ENCODE measurements at regions not wholly inside any gene's neighbourhood (a gene's known extent, or its start where the extent isn't known, plus 50 kb on each side); places are given as distances from the start of the nearest gene placed in this dataset.
A peak's percentile ranks its signal among the peaks of the same experiment; 100 is the strongest.
"Not testable (repeated sequence)": the region's sequence is repeated elsewhere in the genome, so short reads cannot be mapped to it uniquely, and the experiment has no call there.

DNA sequence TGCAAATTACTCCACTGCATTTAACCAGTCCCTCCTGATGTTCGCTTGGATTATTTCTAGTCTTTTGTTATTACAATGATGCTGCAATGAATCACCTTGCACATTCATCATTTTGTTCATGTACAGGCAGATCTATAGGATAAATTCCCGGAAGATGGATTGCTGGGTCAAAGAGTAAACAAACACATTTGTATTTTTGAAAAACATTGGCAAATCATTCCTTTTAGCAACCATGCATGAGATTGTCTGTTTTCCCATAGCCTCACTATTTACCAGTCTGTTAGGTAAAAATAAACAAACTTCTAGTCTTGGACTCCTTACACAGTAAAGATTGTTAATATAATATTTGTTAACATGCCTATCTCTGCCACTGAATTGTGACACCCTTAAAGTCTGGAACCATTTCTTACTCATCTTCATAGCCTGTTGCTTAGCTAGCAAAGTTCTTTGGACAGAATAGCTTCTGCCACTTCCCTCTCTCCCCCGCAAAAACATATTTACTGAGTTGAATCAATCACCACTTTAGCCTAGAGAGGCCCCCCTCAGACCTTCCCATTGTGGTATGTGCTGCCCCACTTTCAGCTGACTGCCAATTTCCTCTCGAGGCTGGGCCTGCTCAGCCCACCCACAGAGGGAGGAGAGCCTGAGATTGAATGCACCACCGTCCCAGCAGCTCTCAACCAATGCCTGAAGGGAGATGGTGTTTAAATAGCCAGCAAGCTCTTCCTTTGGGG, 108.4 kb upstream of the ATXN3L start:
- DNase-seq (ENCODE audit: low read depth) = peak; percentile 45

DNA sequence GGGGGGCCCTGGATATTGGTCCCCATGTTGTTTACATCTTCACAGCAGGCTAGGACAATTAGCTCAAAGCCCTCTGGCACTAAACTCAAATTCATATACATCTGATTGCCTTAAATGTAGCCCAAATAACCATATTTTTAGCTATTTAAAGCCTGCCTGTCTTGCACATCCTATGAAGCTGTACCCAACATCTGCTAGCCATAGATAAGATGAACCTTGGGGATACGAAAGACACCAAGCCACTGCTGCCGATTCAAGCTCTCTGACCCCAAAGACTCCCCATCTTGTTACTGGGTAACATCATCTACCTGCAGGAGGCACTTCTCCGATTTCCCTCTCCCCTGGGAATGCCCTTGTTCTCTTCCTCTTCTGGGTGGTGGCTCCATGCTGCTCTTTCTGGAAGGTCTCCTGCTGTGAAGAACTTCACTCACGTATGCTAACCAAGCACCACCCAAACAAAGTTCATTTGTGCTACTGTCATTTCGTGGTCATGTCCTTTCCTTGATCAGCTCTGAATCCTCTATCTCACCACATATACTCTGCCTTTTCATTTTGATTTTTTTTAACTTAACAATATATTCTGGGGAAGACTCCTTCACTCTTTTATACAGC, 107.7 kb upstream of the ATXN3L start:
- no peak for DNase-seq (ENCODE audit: low read depth)

DNA sequence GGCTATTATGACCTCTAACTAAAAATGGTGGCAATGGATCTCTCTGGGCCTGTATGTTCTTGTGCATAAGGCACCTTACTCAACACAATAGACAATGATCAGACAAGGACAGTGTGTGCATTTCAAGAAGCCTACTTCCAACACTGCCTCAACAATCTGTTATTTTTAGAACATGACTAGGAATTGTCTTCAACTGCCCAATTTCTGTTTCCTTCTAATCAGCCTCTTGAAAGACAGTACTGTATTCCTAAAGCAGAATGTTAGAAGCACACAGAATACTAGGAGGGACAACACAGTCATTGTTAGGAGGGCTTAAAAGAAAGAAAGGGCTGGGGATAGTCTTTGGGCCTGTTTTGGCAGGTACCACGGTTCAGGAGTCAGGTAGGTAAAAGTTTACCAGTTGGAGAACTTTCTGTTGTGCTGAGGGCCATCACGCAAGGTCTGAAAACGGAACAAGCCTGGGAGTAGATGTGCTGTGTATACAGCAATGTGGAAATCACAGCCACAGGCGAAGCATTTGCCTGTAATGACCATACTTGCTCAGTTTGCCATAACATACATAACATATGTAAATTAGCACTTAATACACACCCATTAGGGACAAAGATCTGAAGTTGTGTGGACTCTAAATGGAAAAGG, 100.8 kb upstream of the ATXN3L start:
- no peak for DNase-seq (ENCODE audit: low read depth)

DNA sequence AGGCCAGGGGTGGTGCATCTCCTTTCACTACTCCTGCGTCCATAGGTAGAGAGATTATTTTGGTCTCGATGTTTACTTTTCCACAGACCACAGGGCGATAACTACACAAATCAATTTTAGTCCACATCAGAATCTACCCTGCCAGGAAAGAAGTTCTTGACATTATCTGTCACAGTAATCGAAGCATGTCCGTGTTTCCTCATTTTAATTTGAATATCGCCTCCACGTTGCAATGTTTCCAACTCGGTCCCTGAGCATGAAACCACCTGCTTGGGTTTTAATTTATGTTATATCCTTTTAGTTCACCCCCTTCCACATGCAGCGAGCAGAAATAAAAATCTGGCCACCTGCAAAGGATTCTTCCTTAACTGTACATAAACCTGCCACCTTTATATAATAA, 100.1 kb upstream of the ATXN3L start:
- DNase-seq (ENCODE audit: low read depth) = no peak

DNA sequence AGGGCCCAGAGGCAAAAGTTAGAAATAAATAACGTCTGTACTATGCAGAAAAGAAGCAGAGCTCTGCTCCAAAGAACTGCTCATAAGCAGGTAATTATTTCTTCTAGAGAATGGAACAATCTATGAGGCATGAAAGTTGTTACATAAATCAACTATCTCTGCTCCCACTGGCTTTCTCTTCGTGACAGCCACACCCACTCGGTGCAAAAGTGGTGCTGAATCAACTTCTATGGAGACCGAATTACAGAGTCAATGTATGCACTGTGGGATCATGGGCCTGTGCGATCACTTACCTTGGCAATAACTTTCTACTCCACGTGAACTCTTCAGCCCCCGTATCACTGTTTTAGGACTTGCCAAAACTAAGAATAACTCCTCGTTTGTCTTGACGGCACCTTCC, 99.4 kb upstream of the ATXN3L start:
- no peak for DNase-seq (ENCODE audit: low read depth)

DNA sequence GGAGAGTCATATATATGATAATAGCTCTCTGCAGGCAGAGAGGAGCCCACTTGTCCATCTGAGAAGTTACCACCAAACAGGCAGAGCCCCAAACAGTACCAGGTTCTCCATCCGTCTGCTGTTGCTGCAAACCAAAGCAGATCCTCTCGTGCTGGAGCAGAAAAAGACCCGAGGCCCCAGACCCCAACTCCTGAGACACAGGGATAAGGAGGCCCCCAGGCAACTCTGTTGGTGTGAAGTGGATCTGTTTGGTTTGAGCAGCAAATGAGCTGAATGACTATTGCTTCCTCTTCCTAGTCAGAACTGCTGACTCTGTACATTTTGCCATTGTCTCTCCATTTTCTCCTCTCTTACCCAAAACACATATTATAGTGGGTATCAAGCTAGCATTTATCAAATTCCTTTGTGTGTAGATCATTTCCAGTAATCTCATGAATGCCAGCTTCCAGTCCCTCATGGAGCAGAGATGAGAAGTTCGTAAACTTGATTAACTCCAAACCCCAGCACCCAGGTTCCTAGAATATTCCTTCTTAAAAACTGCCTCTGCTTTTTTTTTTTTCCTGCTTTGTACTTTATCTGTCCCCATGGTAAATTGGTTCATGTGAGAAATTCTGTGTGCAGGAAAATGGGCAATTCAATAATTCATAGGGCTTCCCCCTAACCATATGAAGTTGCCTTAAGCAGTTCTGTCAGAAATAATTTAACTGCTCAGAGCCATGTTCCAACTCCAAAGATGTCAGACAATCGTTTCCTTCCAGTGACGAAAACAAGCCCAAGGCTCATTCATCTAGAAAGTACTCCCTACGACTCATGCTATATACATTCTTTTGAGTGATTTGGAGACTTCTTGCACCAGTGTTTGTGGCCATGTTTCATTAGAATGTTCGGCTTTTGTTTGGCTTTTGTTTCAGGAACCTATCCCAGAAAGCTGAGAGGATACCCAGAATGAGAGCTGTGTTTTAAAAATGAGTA, 98.6 kb upstream of the ATXN3L start:
- peak; percentile 59 for DNase-seq (ENCODE audit: low read depth)

DNA sequence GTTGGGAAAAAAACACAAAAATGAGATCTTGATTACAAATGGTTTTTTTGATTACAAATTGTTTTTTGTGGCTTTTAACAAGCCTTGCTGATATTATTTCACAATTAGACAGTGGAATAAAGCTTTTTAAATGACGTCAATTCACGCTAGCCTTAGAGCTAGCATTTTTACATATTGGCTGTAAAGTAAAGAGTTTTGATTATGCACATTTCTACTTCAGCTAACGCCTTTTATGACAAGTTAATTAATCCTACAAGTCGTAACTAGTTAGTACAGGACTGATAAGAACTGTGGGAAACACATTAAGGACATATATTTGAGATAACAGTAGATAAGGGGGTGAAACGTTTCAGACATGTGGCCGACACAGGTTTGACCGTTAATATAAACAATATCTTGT, 95.7 kb upstream of the ATXN3L start:
- DNase-seq (ENCODE audit: low read depth) = no peak

DNA sequence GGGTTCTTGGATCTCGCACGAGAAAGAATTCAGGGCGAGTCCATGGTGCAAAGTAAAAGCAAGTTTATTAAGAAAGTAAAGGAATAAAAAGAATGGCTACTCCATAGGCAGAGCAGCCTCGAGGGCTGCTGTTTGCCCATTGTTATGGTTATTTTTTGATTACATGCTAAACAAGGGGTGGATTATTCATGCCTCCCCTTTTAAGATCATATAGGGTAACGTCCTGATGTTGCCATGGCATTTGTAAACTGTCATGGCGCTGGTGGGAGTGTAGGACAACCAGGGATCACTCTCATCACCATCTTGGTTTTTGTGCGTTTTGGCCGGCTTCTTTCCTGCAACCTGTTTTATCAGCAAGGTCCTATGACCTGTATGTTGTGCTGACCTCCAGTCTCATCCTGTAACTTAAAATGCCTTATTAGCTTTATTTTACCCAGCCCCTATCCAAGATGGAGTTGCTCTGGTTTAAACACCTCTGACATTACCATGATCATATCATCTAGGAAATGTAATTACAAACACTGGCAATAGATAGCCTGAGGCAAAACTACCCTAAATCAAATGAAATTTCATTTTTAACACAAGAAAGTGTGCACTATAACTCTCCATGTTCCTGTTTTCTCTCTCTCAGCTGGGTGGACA, 94.3 kb upstream of the ATXN3L start:
- no peak for DNase-seq (ENCODE audit: low read depth)

DNA sequence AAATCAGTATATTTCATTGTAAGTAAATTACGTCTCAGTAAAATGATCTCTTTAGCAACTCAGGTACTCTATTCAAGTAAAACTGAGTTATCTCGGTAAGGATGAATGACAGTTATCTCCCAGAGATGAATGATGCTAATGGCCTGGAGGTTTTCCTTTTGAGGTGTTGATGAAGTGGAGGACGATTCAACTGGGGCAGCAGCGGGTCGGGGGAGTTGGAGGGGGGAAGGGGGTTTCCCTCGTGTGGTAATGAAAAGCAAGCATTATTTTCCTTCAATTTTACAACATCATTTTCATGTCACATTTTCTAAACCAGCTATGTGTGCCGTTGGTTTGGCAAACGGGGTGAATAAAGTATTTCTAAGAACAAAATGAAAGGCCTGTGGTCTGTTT, 92.4 kb upstream of the ATXN3L start:
- DNase-seq (ENCODE audit: low read depth) = no peak

DNA sequence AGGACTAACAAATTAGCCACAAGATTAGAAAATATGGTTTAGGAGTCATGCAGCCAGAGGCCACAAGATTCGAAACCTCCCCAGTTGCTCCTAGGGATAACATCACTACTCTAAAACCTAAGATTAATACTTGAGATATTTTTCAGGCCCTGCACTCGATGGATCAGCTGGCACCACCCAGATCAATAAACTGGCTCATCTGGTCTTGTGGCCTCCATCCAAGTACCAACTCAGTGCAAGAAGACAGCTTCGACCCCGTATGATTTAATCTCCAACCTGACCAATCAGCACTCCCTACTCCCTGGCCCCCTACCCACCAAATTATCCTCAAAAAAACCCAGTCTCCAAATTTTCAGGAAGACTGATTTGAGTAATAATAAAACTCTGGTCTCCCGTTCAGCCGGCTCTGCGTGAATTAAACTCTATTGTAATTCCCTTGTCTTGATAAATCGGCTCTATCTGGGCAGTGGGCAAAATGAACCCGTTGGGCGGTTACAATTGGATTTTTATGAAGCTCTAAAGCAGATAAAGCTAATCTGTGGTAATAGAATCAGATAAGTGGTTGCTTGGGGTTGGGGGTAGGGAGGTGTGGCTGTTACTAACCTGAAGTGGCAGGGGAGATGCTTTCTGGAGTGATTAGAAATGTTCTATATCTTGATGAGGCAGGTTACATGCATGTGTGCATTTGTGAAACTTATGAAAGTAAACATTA, 91.8 kb upstream of the ATXN3L start:
- no peak for DNase-seq (ENCODE audit: low read depth)

DNA sequence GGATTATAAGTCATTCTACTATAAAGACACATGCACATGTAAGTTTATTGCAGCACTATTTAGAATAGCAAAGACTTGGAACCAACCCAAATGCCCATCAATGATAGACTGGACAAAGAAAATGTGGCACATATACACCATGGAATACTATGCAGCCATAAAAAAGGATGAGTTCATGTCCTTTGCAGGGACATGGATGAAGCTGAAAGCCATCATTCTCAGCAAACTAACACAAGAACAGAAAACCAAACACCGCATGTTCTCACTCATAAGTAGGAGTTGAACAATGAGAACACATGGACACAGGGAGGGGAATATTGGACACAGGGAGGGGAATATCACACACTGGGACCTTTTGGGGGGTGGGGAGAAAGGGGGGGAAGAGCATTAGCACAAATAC, 88.7 kb upstream of the ATXN3L start:
- DNase-seq (ENCODE audit: low read depth) = not testable (repeated sequence)

DNA sequence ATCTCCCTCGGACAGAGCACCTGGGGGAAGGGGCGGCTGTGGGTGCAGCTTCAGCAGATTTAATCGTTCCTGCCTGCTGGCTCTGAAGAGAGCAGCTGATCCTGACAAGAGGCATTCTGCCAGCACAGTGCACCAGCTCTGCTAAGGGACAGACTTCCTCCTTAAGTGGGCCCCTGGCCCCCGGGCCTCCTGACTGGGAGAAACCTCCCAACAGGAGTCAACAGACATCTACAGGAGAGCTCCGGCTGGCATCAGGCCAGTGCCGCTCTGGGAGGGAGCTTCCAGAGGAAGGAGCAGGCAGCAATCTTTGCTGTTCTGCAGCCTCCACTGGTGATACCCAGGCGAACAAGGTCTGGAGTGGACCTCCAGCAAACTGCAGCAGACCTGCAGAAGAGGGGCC, 84.9 kb upstream of the ATXN3L start:
- DNase-seq (ENCODE audit: low read depth) = not testable (repeated sequence)

DNA sequence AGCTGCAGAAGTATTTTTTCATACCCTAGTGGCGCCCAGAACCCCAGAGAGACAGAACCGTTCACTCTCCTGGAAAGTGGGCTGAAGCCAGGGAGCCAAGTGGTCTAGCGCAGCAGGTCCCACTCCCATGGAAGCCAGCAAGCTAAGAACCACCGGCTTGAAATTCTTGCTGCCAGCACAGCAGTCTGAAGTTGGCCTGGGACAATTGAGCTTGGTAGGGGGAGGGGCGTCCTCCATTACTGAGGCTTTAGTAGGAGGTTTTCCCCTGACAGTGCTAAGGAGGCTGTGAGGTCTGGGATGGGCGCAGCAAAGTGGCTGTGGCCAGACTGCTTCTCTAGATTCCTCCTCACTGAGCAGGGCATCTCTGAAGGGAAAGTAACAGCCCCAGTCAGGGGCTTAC, 84.5 kb upstream of the ATXN3L start:
- no peak for DNase-seq (ENCODE audit: low read depth)

DNA sequence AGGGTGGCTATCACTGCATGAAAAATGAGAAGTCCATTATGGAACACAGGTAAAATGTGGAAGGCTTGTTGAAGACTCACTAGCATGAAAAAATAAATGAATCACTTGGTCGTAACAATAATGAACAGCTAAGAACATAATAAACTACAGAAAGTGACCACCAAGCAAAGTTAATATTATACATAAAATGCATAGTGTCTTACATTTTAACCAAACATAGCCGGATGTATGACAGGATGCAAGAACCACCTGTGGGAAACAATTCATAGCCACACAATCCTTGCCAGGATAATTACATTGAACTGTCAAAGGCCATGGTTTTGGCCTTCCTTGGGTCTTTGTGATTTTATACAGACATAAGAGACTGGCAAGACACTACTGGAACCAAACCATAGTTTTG, 81.9 kb upstream of the ATXN3L start:
- DNase-seq (ENCODE audit: low read depth) = peak; percentile 69

DNA sequence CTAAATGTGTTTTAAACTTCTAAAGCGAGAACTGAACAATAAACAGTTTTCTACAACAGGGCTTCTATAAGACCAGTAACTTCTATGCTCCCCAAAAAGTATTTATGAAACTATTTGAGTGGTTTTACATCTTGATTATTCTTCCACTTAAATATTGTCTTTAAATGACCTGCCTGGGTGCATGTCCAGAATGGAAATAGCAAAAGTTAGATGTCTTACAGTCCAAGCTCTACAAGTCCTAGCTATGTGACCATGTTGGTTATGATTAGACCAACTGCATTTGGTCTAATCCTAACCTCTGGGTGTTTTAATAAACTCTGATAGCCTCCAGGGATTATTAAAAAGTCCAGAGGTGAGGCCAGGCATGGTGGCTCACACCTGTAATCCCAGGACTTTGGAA, 79.0 kb upstream of the ATXN3L start:
- no peak for DNase-seq (ENCODE audit: low read depth)

DNA sequence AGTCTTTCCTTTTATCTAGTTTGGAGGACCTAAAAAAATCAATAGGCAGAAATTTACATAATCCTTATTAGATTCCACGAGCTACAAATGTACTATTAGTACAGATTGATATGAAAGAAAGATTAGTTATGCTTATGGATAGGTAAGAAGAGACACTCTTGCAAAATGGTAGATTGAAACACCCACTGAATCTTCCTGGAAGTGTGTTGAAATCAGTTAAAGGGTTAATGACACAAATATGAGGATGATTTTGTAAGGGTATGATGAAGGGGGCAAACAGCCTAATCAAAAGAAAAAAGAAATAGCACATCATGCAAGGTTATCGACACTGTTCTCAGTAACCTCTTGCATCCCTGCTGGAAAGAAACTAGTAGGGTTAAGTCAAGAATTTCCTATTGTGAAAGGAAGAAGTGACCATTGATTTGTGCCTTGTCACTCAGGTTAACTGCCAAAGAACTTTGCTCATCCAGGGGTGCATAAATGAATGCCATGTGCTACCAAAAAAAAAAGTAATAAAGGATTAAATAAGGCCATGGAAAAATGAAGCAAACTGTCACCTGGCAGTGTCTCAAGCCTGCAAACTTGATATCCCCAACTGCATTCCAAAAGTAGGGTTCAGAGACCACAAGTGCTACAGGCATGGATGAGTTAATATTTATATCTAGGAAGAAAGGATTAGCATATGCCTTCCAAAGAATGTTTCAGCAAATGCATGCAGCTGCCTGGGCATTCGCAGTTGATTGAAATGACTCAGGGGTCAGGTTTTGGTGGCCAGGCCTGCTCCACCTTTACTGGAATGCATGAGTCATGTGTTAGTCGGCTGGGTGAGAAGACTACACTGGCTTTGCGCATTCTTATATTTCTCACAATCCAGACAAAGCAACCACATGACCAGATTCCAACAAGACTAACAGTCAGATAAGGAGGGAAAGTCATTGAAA, 78.3 kb upstream of the ATXN3L start:
- peak; percentile 98 for DNase-seq (ENCODE audit: low read depth)

DNA sequence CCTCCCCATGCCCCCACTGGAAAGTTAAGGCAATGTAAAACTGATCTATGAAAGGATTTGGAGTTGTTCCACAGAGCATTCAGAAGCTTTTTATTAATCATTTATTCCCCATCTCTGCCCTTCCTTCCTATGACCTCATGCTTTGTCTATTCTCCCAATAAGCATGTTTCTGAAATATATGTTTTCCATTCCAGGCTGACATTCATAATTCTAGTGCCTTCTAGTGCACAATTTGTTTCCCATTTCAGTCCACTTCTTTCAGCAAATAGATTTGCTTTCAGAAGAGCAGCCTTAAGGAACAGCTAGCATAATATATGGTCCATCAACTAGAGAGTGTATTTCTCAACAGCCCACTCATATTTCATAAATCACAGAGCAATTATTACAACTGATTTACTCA, 77.1 kb upstream of the ATXN3L start:
- peak; percentile 46 for DNase-seq (ENCODE audit: low read depth)

DNA sequence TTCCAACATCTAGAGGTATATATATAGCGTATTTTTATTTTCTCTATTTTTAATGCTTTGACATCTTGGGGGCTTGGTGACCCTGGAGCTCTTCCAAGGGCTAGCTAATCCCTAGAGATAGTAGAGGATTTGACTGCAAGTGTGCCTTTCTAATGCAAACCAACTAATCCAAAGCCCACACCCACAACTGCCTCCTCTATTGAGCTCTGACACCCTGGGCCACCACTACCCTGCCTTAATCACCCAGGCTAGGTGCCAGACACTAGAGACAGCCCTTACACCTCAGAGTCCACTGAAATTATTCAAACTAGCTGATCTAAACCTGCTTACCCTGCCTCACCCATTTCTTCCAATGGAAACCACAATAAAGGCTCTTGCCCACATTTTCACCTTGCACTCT, 69.6 kb upstream of the ATXN3L start:
- no peak for DNase-seq (ENCODE audit: low read depth)

DNA sequence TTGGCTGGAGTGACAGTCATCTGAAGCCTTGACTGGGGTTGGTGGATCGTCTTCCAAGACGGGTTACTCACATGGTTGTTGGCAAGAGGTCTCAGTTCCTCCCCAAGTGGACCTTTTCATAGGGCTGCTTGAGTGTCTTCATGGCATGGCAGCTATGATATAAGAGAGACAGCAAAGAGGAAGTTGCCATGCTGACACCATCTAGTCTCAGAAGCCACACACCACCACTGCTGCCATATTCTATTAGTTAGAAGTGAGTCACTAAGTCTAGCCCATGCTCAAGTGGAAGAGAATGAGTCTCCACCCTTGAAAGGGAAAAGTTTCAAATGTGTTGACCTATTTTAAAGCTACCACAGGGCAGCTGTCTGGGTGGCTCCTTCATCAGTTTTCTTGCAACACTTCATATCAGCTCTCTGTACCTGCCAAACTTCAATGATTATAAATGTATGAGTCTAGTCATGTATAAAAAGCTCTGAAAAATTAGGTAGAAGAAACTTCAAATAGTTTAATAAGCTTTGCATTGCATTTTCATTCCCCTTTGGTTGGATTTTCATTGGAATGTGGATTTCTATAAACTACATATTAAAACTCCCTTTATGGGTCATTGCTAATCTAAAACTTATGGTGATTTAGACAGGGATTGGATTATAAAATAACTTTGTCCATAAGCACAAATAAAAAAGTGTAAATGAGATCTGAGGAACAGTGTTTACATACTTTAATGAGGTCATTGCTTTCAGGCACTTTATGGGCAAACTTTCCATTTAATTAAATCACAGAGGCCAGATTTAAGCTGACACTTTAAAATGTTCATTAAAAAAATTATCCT, 68.0 kb upstream of the ATXN3L start:
- no peak for DNase-seq (ENCODE audit: low read depth)

All from renal cortical epithelial cell (primary cell).